Transverse colon (tissue), 3 donors: ENCODE measurements at regions not wholly inside any gene's neighbourhood (a gene's known extent, or its start where the extent isn't known, plus 50 kb on each side); places are given as distances from the start of the nearest gene placed in this dataset.

Experiments used
- EP300 ChIP-seq: sonication (generic); formaldehyde crosslinking; IDR thresholded peaks from one replicate; pipeline ENCODE4 v1.6.1; 2017; ENCODE audit warnings: antibody characterized with exemption, low read depth
- TF ChIP-seq, protein P1 (sequence below), 5 experiments: fragments of 200-600 bp in 3 of 5; fragments of 450-650 bp in 2 of 5; sonication (generic) in 3 of 5; IDR thresholded peaks; 1 replicate in 2 of 5; 2 replicates in 3 of 5; pipeline ENCODE4 v1.5.1; 2016 to 2017; ENCODE audit warnings: antibody characterized with exemption in 5 of 5, inconsistent platforms in 3 of 5, mild to moderate bottlenecking in 2 of 5, moderate library complexity in 1 of 5

DNA sequence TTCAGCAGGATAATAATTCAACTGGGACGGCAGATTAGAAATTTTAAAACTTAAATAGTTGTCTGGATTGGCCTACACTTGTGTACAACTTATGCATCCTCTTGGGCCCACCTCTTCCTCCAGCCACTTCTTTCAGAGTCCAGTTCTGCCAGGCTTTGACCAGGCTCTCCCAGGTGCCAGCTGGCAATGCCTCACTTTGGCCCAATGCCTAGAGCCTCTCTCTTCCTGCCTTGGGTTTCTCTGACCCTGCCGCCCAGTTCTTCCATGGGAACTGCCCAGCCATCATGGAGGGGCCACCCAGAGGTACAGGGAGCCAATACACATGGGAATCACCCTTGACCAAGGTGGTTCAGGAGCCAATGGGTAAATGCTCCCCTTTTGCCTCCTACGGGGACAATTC lies 135.5 kb downstream of the IRS1 start:
- TF ChIP-seq, protein P1, sequence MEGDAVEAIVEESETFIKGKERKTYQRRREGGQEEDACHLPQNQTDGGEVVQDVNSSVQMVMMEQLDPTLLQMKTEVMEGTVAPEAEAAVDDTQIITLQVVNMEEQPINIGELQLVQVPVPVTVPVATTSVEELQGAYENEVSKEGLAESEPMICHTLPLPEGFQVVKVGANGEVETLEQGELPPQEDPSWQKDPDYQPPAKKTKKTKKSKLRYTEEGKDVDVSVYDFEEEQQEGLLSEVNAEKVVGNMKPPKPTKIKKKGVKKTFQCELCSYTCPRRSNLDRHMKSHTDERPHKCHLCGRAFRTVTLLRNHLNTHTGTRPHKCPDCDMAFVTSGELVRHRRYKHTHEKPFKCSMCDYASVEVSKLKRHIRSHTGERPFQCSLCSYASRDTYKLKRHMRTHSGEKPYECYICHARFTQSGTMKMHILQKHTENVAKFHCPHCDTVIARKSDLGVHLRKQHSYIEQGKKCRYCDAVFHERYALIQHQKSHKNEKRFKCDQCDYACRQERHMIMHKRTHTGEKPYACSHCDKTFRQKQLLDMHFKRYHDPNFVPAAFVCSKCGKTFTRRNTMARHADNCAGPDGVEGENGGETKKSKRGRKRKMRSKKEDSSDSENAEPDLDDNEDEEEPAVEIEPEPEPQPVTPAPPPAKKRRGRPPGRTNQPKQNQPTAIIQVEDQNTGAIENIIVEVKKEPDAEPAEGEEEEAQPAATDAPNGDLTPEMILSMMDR (IDR thresholded peaks at IDR 0.05) = no peak
- TF ChIP-seq EP300 = no peak
